ENCODE measurements at regions not wholly inside any gene's neighbourhood (a gene's known extent, or its start where the extent isn't known, plus 50 kb on each side); places are given as distances from the start of the nearest gene placed in this dataset.

DNA sequence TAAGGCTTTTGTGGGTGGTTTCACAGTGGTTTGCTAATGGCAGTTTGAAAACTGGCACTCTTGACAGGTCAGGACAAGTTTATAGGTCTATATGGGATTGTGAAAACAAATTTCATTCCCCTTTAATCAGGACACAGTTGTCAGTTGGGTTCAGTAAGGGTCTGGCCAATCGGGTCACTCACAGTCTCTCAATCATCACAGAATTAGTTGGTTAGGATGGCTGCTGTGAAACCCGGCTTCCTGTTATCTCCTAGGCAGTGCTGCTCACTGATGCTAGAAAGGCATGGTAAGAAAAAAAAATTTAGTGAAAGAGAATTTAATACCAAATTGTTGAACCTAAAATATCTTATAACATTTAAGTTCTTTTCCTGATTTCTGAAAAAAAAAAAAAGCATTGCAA is 1730.1 kb downstream of the EFNB2 start:
- Histone ChIP-seq H3K36me3 (ENCODE audit: insufficient read depth) (no peaks in the 10 kb centered on the region), H3K9me2 (ENCODE audit: insufficient read depth) (no peaks in the 10 kb centered on the region), H3K4me3 (no peak overlapping the region), H3K79me2 (replicated peaks; ENCODE audit: insufficient read depth) (no peaks in the 10 kb centered on the region), H2AFZ (peak overlapping the region; percentile 9; the same call in 1 of the 2 replicates), H3F3A (replicated peaks; ENCODE audit: low read depth) (no peaks in the 10 kb centered on the region), H3K4me1 (ENCODE audit: insufficient read depth) (no peaks in the 10 kb centered on the region), H3K27ac (ENCODE audit: low read depth) (no peak overlapping the region), H3K4me2 (no peak overlapping the region), H3K27me3 (ENCODE audit: insufficient read depth) (no peaks in the 10 kb centered on the region), H4K20me1 (replicated peaks; ENCODE audit: insufficient read depth) (no peaks in the 10 kb centered on the region)
- Mint-ChIP-seq H3K4me1 (peaks cover 6% of the 10 kb centered on the region; the same call in 2 of the 3 replicates), H3K4me3 (no peak overlapping the region), H3K36me3 (ENCODE audit: low read depth) (no peaks in the 10 kb centered on the region), H3K27me3 (ENCODE audit: insufficient read depth, low read depth, poor library complexity) (no peaks in the 10 kb centered on the region), H3K9me3 (no peaks in the 10 kb centered on the region), H3K27ac (no peak overlapping the region)
- ATAC-seq (no peak), DNase-seq (ENCODE audit: low spot score) (no peak)
- TF ChIP-seq, protein P1, sequence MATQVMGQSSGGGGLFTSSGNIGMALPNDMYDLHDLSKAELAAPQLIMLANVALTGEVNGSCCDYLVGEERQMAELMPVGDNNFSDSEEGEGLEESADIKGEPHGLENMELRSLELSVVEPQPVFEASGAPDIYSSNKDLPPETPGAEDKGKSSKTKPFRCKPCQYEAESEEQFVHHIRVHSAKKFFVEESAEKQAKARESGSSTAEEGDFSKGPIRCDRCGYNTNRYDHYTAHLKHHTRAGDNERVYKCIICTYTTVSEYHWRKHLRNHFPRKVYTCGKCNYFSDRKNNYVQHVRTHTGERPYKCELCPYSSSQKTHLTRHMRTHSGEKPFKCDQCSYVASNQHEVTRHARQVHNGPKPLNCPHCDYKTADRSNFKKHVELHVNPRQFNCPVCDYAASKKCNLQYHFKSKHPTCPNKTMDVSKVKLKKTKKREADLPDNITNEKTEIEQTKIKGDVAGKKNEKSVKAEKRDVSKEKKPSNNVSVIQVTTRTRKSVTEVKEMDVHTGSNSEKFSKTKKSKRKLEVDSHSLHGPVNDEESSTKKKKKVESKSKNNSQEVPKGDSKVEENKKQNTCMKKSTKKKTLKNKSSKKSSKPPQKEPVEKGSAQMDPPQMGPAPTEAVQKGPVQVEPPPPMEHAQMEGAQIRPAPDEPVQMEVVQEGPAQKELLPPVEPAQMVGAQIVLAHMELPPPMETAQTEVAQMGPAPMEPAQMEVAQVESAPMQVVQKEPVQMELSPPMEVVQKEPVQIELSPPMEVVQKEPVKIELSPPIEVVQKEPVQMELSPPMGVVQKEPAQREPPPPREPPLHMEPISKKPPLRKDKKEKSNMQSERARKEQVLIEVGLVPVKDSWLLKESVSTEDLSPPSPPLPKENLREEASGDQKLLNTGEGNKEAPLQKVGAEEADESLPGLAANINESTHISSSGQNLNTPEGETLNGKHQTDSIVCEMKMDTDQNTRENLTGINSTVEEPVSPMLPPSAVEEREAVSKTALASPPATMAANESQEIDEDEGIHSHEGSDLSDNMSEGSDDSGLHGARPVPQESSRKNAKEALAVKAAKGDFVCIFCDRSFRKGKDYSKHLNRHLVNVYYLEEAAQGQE (IDR thresholded peaks at IDR 0.05; ENCODE audit: unreplicated experiment) = no peak
- TF ChIP-seq NANOG (IDR thresholded peaks at IDR 0.05; ENCODE audit: borderline replicate concordance) (no peak), EZH2phosphoT487 (IDR thresholded peaks at IDR 0.05; ENCODE audit: unreplicated experiment) (no peak), ETS1 (IDR thresholded peaks at IDR 0.05) (no peak), CREB1 (CRISPR knock-in tag; IDR thresholded peaks at IDR 0.05; ENCODE audit: low read depth) (no peak), CTCF (conservative IDR thresholded peaks at IDR 0.05; ENCODE audit: low read depth in 2 of 2) (no peak), JUNB (IDR thresholded peaks at IDR 0.05; ENCODE audit: unreplicated experiment) (no peak), ZNF114 (CRISPR knock-in tag; IDR thresholded peaks at IDR 0.05) (no peak), EZH2 (IDR thresholded peaks at IDR 0.05; ENCODE audit: low read depth, unreplicated experiment) (no peak), POLR2AphosphoS5 (IDR thresholded peaks at IDR 0.05; ENCODE audit: low read depth) (no peak), ZNF331 (CRISPR knock-in tag; IDR thresholded peaks at IDR 0.05; ENCODE audit: low read depth) (no peak), STAT1 (IDR thresholded peaks at IDR 0.05; ENCODE audit: unreplicated experiment) (no peak)
- TF ChIP-seq, protein P2, sequence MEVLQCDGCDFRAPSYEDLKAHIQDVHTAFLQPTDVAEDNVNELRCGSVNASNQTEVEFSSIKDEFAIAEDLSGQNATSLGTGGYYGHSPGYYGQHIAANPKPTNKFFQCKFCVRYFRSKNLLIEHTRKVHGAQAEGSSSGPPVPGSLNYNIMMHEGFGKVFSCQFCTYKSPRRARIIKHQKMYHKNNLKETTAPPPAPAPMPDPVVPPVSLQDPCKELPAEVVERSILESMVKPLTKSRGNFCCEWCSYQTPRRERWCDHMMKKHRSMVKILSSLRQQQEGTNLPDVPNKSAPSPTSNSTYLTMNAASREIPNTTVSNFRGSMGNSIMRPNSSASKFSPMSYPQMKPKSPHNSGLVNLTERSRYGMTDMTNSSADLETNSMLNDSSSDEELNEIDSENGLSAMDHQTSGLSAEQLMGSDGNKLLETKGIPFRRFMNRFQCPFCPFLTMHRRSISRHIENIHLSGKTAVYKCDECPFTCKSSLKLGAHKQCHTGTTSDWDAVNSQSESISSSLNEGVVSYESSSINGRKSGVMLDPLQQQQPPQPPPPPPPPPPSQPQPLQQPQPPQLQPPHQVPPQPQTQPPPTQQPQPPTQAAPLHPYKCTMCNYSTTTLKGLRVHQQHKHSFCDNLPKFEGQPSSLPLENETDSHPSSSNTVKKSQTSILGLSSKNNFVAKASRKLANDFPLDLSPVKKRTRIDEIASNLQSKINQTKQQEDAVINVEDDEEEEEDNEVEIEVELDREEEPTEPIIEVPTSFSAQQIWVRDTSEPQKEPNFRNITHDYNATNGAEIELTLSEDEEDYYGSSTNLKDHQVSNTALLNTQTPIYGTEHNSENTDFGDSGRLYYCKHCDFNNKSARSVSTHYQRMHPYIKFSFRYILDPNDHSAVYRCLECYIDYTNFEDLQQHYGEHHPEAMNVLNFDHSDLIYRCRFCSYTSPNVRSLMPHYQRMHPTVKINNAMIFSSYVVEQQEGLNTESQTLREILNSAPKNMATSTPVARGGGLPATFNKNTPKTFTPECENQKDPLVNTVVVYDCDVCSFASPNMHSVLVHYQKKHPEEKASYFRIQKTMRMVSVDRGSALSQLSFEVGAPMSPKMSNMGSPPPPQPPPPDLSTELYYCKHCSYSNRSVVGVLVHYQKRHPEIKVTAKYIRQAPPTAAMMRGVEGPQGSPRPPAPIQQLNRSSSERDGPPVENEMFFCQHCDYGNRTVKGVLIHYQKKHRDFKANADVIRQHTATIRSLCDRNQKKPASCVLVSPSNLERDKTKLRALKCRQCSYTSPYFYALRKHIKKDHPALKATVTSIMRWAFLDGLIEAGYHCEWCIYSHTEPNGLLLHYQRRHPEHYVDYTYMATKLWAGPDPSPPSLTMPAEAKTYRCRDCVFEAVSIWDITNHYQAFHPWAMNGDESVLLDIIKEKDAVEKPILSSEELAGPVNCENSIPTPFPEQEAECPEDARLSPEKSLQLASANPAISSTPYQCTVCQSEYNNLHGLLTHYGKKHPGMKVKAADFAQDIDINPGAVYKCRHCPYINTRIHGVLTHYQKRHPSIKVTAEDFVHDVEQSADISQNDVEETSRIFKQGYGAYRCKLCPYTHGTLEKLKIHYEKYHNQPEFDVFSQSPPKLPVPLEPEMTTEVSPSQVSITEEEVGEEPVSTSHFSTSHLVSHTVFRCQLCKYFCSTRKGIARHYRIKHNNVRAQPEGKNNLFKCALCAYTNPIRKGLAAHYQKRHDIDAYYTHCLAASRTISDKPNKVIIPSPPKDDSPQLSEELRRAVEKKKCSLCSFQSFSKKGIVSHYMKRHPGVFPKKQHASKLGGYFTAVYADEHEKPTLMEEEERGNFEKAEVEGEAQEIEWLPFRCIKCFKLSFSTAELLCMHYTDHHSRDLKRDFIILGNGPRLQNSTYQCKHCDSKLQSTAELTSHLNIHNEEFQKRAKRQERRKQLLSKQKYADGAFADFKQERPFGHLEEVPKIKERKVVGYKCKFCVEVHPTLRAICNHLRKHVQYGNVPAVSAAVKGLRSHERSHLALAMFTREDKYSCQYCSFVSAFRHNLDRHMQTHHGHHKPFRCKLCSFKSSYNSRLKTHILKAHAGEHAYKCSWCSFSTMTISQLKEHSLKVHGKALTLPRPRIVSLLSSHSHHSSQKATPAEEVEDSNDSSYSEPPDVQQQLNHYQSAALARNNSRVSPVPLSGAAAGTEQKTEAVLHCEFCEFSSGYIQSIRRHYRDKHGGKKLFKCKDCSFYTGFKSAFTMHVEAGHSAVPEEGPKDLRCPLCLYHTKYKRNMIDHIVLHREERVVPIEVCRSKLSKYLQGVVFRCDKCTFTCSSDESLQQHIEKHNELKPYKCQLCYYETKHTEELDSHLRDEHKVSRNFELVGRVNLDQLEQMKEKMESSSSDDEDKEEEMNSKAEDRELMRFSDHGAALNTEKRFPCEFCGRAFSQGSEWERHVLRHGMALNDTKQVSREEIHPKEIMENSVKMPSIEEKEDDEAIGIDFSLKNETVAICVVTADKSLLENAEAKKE (CRISPR knock-in tag; IDR thresholded peaks at IDR 0.05) = no peak

Data from GM23338 (cell line).